ENCODE measurements at regions not wholly inside any gene's neighbourhood (a gene's known extent, or its start where the extent isn't known, plus 50 kb on each side); places are given as distances from the start of the nearest gene placed in this dataset.

DNA sequence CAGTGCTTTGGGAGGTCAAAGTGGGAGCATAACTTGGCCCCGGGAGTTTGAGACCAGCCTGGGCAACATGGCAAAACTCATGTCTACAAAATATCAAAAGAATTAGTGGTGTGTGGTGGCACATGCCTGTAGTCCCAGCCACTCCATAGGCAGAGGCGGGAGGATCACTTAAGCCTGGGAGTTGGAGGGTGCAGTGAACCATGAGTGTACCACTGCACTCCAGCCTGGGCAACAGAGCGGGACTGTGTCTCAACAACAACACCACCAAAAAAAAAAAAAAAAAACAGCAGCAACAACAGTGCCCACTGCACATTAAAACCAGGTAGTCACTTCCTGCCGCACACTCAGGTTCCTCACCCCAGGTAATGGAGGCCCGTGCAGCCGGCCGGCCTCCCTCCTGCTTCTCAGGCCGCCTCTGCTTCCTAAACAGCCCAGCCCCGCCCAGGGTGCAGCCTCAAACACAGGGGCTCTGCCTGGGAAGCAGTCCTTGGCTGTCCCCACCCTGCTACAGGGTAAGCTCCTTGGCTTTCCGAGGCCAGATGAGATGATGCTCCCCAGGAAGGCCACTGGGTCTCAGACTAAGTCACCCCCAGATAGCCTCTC, 318.3 kb downstream of the SHANK2 start:
- TF ChIP-seq CTCF (IDR thresholded peaks at IDR 0.05; ENCODE audit: poor library complexity, severe bottlenecking): no peak
- Histone ChIP-seq H3K27me3 (ENCODE audit: insufficient read depth, poor library complexity, severe bottlenecking) (no peaks in the 10 kb centered on the region), H3K4me1 (ENCODE audit: insufficient read depth, poor library complexity, severe bottlenecking) (peaks cover 15% of the 10 kb centered on the region), H3K4me3 (ENCODE audit: severe bottlenecking) (no peak overlapping the region), H3K9me3 (ENCODE audit: severe bottlenecking) (no peaks in the 10 kb centered on the region), H3K27ac (ENCODE audit: poor library complexity, severe bottlenecking) (no peak overlapping the region), H3K36me3 (ENCODE audit: low read depth) (no peaks in the 10 kb centered on the region)
- DNase-seq (ENCODE audit: low spot score): no peak
- ATAC-seq (ENCODE audit: low read depth): no peak

DNA sequence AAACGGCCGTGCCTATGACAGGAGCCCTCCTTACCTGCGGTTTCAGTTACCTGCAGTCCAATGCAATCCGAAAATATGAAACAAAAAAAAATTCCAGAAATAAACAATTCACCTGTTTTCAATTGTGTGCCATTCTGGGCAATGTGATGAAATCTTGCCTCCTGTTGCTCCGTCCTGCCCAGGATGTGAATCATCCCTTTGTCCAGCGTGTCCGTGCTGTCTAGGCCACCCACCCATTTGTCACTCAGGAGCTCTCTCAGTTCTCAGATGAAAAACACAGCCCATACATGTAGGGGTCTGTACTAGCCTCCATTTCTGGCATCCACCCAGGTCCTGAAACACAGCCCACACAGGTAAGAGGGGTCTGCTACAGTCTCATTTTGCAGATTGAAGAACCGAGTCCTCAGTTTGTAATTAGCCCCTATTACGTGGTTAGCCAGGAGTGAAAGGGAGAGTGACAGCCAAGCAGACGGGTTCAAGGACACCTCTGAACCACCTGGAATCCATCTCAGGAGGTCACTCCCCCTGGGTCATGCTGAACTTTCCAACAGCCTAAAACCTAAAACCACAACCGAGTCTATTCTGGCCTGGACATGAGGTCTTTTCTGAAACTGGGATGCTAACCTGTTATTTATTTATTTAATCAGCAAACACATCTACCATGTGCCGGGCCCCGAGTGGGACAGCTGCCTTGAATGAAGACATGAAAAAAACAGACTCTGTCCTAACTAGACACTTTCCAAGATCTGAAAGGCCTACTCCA, 317.2 kb downstream of the SHANK2 start:
- peak; percentile 85 for ATAC-seq (ENCODE audit: low read depth)
- H3K4me1 ChIP-seq (ENCODE audit: insufficient read depth, poor library complexity, severe bottlenecking): peaks cover 15% of the 10 kb centered on the region

DNA sequence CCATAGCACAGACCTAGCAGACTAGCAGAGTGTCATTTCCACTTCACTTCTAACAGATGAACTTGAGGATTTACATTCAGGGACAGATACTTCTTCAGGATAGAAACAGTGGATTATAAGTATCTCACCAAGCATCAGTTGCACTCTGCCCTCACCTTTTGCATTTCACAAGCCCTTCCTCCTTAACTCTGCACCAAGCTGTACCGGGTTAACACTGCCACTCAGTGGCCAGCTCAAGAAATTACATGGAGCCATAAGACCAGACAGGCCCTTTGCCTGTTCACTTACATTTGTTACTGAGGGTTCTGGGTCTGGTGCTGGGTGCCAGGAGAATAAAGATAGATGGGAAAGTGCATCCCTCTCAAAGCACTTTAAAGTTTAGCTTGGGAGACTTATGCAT, 309.8 kb downstream of the SHANK2 start:
- no peak overlapping the region for H3K27ac ChIP-seq (ENCODE audit: poor library complexity, severe bottlenecking)
- H3K27me3 ChIP-seq (ENCODE audit: insufficient read depth, poor library complexity, severe bottlenecking): no peaks in the 10 kb centered on the region
- TF ChIP-seq CTCF (IDR thresholded peaks at IDR 0.05; ENCODE audit: poor library complexity, severe bottlenecking): no peak
- H3K4me1 ChIP-seq (ENCODE audit: insufficient read depth, poor library complexity, severe bottlenecking): no peaks in the 10 kb centered on the region
- ATAC-seq (ENCODE audit: low read depth) (no peak), DNase-seq (ENCODE audit: low spot score) (no peak)
- H3K4me3 ChIP-seq (ENCODE audit: severe bottlenecking): no peak overlapping the region
- H3K36me3 ChIP-seq (ENCODE audit: low read depth): no peaks in the 10 kb centered on the region
- no peaks in the 10 kb centered on the region for H3K9me3 ChIP-seq (ENCODE audit: severe bottlenecking)

More for the DNA sequence above, 317.2 kb downstream of the SHANK2 start:
- H3K27me3 ChIP-seq (ENCODE audit: insufficient read depth, poor library complexity, severe bottlenecking): no peaks in the 10 kb centered on the region
- H3K27ac ChIP-seq (ENCODE audit: poor library complexity, severe bottlenecking): peak overlapping the region; percentile 15
- no peak for TF ChIP-seq CTCF (IDR thresholded peaks at IDR 0.05; ENCODE audit: poor library complexity, severe bottlenecking)
- no peak for DNase-seq (ENCODE audit: low spot score)
- H3K9me3 ChIP-seq (ENCODE audit: severe bottlenecking): no peaks in the 10 kb centered on the region
- no peak overlapping the region for H3K4me3 ChIP-seq (ENCODE audit: severe bottlenecking)
- H3K36me3 ChIP-seq (ENCODE audit: low read depth): no peaks in the 10 kb centered on the region

GRCh38 chr11:70944141-70944540, 308.2 kb downstream of the SHANK2 start:
- Histone ChIP-seq H3K36me3 (ENCODE audit: low read depth) (no peaks in the 10 kb centered on the region), H3K27ac (ENCODE audit: poor library complexity, severe bottlenecking) (no peak overlapping the region), H3K4me3 (ENCODE audit: severe bottlenecking) (no peak overlapping the region), H3K27me3 (ENCODE audit: insufficient read depth, poor library complexity, severe bottlenecking) (no peaks in the 10 kb centered on the region), H3K9me3 (ENCODE audit: severe bottlenecking) (no peaks in the 10 kb centered on the region), H3K4me1 (ENCODE audit: insufficient read depth, poor library complexity, severe bottlenecking) (no peaks in the 10 kb centered on the region)
- TF ChIP-seq CTCF (IDR thresholded peaks at IDR 0.05; ENCODE audit: poor library complexity, severe bottlenecking): no peak
- ATAC-seq (ENCODE audit: low read depth) (no peak), DNase-seq (ENCODE audit: low spot score) (no peak)

GRCh38 chr11:70944636-70945035, 307.7 kb downstream of the SHANK2 start:
- no peaks in the 10 kb centered on the region for H3K36me3 ChIP-seq (ENCODE audit: low read depth)

More at GRCh38 chr11:70944636-70945035, 307.7 kb downstream of the SHANK2 start:
- Histone ChIP-seq H3K4me3 (ENCODE audit: severe bottlenecking) (no peak overlapping the region), H3K4me1 (ENCODE audit: insufficient read depth, poor library complexity, severe bottlenecking) (no peaks in the 10 kb centered on the region), H3K27me3 (ENCODE audit: insufficient read depth, poor library complexity, severe bottlenecking) (no peaks in the 10 kb centered on the region), H3K27ac (ENCODE audit: poor library complexity, severe bottlenecking) (no peak overlapping the region), H3K9me3 (ENCODE audit: severe bottlenecking) (no peaks in the 10 kb centered on the region)
- TF ChIP-seq CTCF (IDR thresholded peaks at IDR 0.05; ENCODE audit: poor library complexity, severe bottlenecking): no peak
- DNase-seq (ENCODE audit: low spot score): no peak
- no peak for ATAC-seq (ENCODE audit: low read depth)

Measured in RWPE2 (cell line).